ENCODE measurements at regions not wholly inside any gene's neighbourhood (a gene's known extent, or its start where the extent isn't known, plus 50 kb on each side); places are given as distances from the start of the nearest gene placed in this dataset.
A peak's percentile ranks its signal among the peaks of the same experiment; 100 is the strongest.
"Not testable (repeated sequence)": the region's sequence is repeated elsewhere in the genome, so short reads cannot be mapped to it uniquely, and the experiment has no call there.

- H3K36me3 ChIP-seq, result no peaks in the 10 kb centered on the region
- H3K9me3 ChIP-seq, result no peaks in the 10 kb centered on the region
- intact Hi-C loops (cut with DNase I), result loop anchor here in 1 of 4 donors (10.0 kb wide), 1 partner anchor 242 kb away; no protein-coding TSS in a partner anchor
- no peaks in the 10 kb centered on the region for H3K27me3 ChIP-seq
- H3K27ac ChIP-seq, result no peak overlapping the region
- TF ChIP-seq CTCF (IDR thresholded peaks at IDR 0.05) (no peak), EP300 (IDR thresholded peaks at IDR 0.05) (no peak), POLR2A (IDR thresholded peaks at IDR 0.05) (no peak)
- H3K4me3 ChIP-seq, result no peak overlapping the region
- H3K4me1 ChIP-seq (ENCODE audit: insufficient read depth), result no peaks in the 10 kb centered on the region
- WGBS, 3 donors, result 67 to 68% (median 67%) methylated on average over 4 of the region's 4 CpGs
- DNase-seq, result no peak
These were observed 100.2 kb upstream of the TMEM164 start for GRCh38 chrX:109902665-109903064.

- no peak for TF ChIP-seq POLR2A (IDR thresholded peaks at IDR 0.05)
- peak in 2 of 3 donors; percentile 40 to 44 for TF ChIP-seq CTCF (IDR thresholded peaks at IDR 0.05)
- no peak for DNase-seq
- H3K36me3 ChIP-seq, result no peaks in the 10 kb centered on the region
- H3K9me3 ChIP-seq, result no peaks in the 10 kb centered on the region
- WGBS, 3 donors, result 0 to 3% (median 0%) methylated on average over 1 of the region's 1 CpG
- no peaks in the 10 kb centered on the region for H3K4me1 ChIP-seq (ENCODE audit: insufficient read depth)
- no peak overlapping the region for H3K4me3 ChIP-seq
- intact Hi-C loops (cut with DNase I), result loop anchor here in 3 of 4 donors (5.0 to 10.0 kb wide), 3 partner anchors 234 to 504 kb away; no protein-coding TSS in a partner anchor
- no peaks in the 10 kb centered on the region for H3K27me3 ChIP-seq
- H3K27ac ChIP-seq, result no peak overlapping the region
These were observed 91.9 kb upstream of the TMEM164 start for GRCh38 chrX:109911046-109911445.

- 81 to 96% (median 90%) methylated on average over 1 to 2 of the region's 2 CpGs for WGBS, 3 donors
- DNase-seq; H3K4me1 ChIP-seq (ENCODE audit: insufficient read depth); H3K27ac ChIP-seq; H3K4me3 ChIP-seq; H3K36me3 ChIP-seq; H3K9me3 ChIP-seq; H3K27me3 ChIP-seq: not testable (repeated sequence)
- intact Hi-C loops (cut with DNase I), result loop anchor here in 3 of 4 donors (5.0 to 10.0 kb wide), 3 partner anchors 232 to 502 kb away; no protein-coding TSS in a partner anchor
These were observed 89.9 kb upstream of the TMEM164 start for GRCh38 chrX:109912993-109913392.

GRCh38 chrX:109914114-109914849, 88.6 kb upstream of the TMEM164 start:
- TF ChIP-seq CTCF (IDR thresholded peaks at IDR 0.05) (no peak), POLR2A (IDR thresholded peaks at IDR 0.05) (no peak), EP300 (IDR thresholded peaks at IDR 0.05) (no peak)
- WGBS, 3 donors, result 83 to 86% (median 86%) methylated on average over 8 of the region's 8 CpGs
- Histone ChIP-seq H3K9me3 (no peaks in the 10 kb centered on the region), H3K4me1 (ENCODE audit: insufficient read depth) (no peaks in the 10 kb centered on the region), H3K36me3 (no peaks in the 10 kb centered on the region), H3K4me3 (no peak overlapping the region), H3K27ac (no peak overlapping the region), H3K27me3 (no peaks in the 10 kb centered on the region)
- no peak for DNase-seq
- intact Hi-C loops (cut with DNase I), result loop anchor here in 3 of 4 donors (5.0 to 10.0 kb wide), 3 partner anchors 231 to 501 kb away; no protein-coding TSS in a partner anchor

GRCh38 chrX:109918753-109919152, 84.2 kb upstream of the TMEM164 start:
- H3K4me1 ChIP-seq (ENCODE audit: insufficient read depth), result no peaks in the 10 kb centered on the region
- 42 to 58% (median 56%) methylated on average over 1 of the region's 1 CpG for WGBS, 3 donors
- no peak for DNase-seq
- intact Hi-C loops (cut with DNase I), result loop anchor here in 2 of 4 donors (10.0 kb wide), 2 partner anchors 226 to 496 kb away; no protein-coding TSS in a partner anchor
- no peak for TF ChIP-seq POLR2A (IDR thresholded peaks at IDR 0.05)
- no peak for TF ChIP-seq CTCF (IDR thresholded peaks at IDR 0.05)
- TF ChIP-seq EP300 (IDR thresholded peaks at IDR 0.05), result no peak
- no peak overlapping the region for H3K27ac ChIP-seq
- no peaks in the 10 kb centered on the region for H3K27me3 ChIP-seq
- H3K36me3 ChIP-seq, result no peaks in the 10 kb centered on the region
- H3K9me3 ChIP-seq, result no peaks in the 10 kb centered on the region
- no peak overlapping the region for H3K4me3 ChIP-seq

Data from ovary (tissue), 7 donors.